ENCODE measurements at regions not wholly inside any gene's neighbourhood (a gene's known extent, or its start where the extent isn't known, plus 50 kb on each side); places are given as distances from the start of the nearest gene placed in this dataset.

DNA sequence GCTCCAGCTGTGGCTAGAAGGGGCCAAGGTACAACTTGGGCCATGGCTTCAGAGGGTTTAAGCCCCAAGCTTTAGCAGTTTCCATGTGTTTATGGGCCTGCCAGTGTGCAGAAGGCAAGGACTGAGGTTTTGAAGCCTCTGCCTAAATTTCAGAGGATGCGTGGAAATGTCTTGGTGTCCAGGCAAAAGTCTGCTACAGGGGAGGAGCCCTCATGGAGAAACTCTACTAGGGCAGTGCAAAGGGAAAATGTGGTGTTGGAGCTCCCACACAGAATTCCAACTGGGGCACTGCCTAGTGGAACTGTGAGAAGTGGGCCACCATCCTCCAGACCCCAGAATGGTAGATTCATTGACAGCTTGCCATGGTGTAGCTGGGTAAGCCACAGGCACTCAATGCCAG lies 527.2 kb upstream of the RORB start:
- TF ChIP-seq, protein P1, sequence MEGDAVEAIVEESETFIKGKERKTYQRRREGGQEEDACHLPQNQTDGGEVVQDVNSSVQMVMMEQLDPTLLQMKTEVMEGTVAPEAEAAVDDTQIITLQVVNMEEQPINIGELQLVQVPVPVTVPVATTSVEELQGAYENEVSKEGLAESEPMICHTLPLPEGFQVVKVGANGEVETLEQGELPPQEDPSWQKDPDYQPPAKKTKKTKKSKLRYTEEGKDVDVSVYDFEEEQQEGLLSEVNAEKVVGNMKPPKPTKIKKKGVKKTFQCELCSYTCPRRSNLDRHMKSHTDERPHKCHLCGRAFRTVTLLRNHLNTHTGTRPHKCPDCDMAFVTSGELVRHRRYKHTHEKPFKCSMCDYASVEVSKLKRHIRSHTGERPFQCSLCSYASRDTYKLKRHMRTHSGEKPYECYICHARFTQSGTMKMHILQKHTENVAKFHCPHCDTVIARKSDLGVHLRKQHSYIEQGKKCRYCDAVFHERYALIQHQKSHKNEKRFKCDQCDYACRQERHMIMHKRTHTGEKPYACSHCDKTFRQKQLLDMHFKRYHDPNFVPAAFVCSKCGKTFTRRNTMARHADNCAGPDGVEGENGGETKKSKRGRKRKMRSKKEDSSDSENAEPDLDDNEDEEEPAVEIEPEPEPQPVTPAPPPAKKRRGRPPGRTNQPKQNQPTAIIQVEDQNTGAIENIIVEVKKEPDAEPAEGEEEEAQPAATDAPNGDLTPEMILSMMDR (IDR thresholded peaks at IDR 0.05; ENCODE audit: low read length) = no peak
- no peak for TF ChIP-seq EZH2 (IDR thresholded peaks at IDR 0.05; ENCODE audit: borderline replicate concordance, low read length)
